ENCODE measurements at regions not wholly inside any gene's neighbourhood (a gene's known extent, or its start where the extent isn't known, plus 50 kb on each side); places are given as distances from the start of the nearest gene placed in this dataset.

DNA sequence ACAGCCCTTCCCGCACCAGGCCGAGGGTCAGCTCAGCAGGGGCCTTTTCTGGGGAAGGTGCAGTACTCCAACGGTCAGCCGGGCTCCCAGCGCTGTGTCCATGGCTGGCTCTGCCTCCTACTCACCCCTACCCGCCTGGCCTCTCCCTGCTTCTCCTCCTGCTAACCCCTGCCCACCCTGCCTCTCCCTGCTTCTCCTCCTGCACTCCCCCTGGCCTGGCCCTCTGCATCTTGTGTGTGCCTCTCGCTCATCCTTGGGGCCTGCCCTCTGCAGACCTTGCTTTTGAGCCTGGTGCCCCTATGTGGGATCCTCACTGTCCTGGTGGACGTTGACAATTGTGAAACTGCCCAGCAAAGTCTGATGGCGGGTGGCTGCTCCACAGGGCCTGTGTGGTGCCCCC is 274.6 kb upstream of the IRX2 start:
- TF ChIP-seq, protein P1, sequence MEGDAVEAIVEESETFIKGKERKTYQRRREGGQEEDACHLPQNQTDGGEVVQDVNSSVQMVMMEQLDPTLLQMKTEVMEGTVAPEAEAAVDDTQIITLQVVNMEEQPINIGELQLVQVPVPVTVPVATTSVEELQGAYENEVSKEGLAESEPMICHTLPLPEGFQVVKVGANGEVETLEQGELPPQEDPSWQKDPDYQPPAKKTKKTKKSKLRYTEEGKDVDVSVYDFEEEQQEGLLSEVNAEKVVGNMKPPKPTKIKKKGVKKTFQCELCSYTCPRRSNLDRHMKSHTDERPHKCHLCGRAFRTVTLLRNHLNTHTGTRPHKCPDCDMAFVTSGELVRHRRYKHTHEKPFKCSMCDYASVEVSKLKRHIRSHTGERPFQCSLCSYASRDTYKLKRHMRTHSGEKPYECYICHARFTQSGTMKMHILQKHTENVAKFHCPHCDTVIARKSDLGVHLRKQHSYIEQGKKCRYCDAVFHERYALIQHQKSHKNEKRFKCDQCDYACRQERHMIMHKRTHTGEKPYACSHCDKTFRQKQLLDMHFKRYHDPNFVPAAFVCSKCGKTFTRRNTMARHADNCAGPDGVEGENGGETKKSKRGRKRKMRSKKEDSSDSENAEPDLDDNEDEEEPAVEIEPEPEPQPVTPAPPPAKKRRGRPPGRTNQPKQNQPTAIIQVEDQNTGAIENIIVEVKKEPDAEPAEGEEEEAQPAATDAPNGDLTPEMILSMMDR (conservative IDR thresholded peaks at IDR 0.05; ENCODE audit: low read depth, low read length), result no peak
- H3K4me3 ChIP-seq (ENCODE audit: low read depth, low read length), result no peak overlapping the region
- DNase-seq (ENCODE audit: low read depth), result no peak

DNA sequence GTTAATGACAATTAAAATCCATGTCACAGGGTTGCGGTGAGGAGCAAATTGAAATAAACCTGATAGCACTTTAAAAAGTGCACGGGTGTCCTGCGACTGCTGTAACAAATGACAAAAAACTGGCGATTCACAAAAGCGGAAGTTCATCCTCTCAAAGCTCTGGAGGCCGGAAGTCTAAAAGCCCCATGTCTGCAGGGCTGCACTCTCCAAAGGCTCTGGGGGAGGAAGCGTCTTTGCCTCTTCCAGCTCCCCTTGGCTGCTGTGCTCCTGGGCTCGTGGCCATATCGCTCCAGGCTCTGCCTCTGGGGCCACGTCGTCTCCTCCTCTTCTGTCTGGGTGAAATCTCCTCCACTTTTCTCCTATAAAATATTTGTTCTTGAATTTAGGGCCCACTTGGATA is 273.9 kb upstream of the IRX2 start:
- H3K4me3 ChIP-seq (ENCODE audit: low read depth, low read length), result no peak overlapping the region
- DNase-seq (ENCODE audit: low read depth), result no peak

DNA sequence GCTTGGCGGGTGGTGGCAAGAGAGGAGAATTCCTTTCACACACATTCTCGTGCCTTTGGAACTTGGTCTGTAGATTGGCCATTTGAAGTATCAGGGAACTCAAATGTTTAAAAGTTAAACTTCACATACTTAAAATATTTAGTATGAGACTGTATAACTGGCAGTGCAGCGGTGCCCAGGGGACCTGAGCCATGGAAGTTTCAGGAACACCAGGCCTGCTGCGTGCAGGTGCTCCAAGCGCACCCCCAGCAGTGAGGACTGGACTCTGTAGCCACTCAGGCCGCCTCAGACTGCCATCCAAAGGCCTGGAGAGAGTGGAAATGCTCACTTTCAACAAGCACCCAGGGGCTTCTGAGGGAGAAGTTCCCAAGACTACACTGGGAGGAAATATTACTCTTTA is 273.5 kb upstream of the IRX2 start:
- TF ChIP-seq, protein P1 (conservative IDR thresholded peaks at IDR 0.05; ENCODE audit: low read depth, low read length), result no peak
- no peak for DNase-seq (ENCODE audit: low read depth)
- no peak overlapping the region for H3K4me3 ChIP-seq (ENCODE audit: low read depth, low read length)

More for the DNA sequence above, 273.9 kb upstream of the IRX2 start:
- TF ChIP-seq, protein P1 (conservative IDR thresholded peaks at IDR 0.05; ENCODE audit: low read depth, low read length), result no peak

DNA sequence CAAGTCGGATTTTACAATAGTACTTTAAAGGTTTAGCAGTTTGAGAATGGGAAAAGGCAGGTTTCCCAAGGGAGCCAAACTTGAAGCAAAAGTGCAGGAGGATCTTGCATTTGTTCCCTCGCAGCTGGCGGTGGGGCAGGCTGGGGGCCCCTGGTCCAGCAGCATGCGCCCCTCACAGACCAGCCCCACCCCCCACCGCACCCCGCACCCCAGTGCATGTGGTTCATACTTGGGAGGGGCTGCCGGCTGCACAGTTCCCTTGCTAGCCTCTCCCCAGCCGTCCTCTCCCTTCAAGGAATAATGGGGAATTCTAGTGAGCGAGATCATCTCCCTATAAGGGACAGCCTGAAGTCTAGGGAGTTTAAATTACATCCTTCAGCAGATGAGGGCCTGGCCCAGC is 273.1 kb upstream of the IRX2 start:
- H3K4me3 ChIP-seq (ENCODE audit: low read depth, low read length), result no peak overlapping the region
- TF ChIP-seq, protein P1 (conservative IDR thresholded peaks at IDR 0.05; ENCODE audit: low read depth, low read length), result no peak
- no peak for DNase-seq (ENCODE audit: low read depth)

DNA sequence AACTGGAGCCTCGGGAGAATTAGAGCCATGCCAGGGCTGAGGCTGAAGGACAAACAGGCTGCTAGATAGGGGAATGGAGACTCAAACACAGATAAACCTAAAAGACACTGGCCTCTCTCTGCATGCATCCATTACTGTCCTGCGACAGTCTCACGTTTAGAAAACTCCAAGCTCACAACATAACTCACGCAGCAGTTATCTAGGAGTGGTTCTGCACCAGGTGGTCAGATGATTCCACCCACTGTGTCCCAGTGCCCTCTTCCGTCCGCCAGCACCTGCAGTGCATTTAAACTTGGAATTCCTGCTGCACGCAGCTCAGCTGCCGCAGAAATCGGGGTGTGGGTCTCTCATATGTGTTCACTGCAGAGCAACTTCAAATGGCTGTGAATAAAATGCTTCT is 272.6 kb upstream of the IRX2 start:
- H3K4me3 ChIP-seq (ENCODE audit: low read depth, low read length), result no peak overlapping the region
- DNase-seq (ENCODE audit: low read depth), result no peak
- TF ChIP-seq, protein P1 (conservative IDR thresholded peaks at IDR 0.05; ENCODE audit: low read depth, low read length), result no peak

DNA sequence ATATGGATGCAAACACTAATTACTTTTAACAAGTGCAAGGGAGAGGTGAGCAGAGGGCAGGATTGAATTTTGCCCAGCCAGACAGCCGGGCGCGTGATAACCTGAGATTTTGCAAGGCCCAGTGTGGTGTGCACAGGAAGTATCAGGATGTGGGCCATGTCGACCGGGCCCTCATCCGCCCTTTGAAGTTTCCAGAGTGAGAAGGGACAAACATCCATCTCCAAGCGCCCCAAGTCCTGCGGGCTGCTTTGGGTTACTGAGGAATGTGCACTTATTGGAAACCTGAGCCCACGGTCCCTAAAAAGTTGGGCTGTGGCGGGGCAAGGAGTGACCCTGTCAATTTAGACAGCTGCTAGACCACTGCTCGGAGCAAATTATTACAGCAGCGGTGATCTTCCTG is 272.2 kb upstream of the IRX2 start:
- TF ChIP-seq, protein P1 (conservative IDR thresholded peaks at IDR 0.05; ENCODE audit: low read depth, low read length), result no peak
- no peak overlapping the region for H3K4me3 ChIP-seq (ENCODE audit: low read depth, low read length)

DNA sequence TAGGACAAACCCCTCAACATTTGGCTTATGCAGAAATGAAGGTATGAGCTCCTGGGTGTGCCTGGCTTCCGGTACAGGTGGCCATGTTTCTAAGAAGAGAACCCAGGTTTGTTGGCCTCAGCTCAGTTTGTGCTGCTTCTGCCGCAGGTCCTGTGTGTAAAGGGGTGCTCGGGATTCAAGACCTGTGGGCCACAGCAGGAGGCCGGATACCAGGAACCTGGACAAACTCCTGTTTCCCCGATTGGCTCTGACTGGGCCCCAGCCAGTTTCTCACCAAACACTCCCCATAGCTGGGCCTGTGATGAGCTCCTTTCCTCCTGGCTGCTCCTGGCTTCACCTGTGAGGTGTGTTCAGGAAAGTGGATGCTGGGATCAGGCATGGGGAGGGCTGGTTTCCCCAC is 271.2 kb upstream of the IRX2 start:
- no peak overlapping the region for H3K4me3 ChIP-seq (ENCODE audit: low read depth, low read length)
- TF ChIP-seq, protein P1 (conservative IDR thresholded peaks at IDR 0.05; ENCODE audit: low read depth, low read length), result no peak
- no peak for DNase-seq (ENCODE audit: low read depth)

More for the DNA sequence above, 272.2 kb upstream of the IRX2 start:
- DNase-seq (ENCODE audit: low read depth), result no peak
